ENCODE measurements at regions not wholly inside any gene's neighbourhood (a gene's known extent, or its start where the extent isn't known, plus 50 kb on each side); places are given as distances from the start of the nearest gene placed in this dataset.

DNA sequence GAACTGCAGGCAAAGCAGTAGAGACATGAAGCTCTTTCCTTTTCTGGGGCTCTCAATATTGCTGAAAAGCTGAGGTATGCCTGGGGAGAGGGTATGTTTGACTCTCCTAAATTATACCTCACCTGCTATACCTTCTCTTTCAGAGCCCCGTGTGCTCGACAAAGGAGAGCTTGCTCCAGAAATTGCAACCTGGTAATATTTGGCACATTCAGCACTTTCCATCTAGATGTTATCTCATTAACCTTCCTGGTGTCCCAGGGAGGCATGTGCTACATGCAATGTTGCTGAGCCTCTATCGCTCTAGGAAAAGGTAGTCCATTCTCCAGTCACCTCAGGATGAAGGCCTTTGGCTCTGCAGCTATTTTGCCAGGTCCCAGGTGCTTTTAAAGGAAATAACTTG lies 78.5 kb upstream of the ZSWIM6 start:
- Histone ChIP-seq H3K4me1 (peaks cover 0 to 4% (median 0%) of the 10 kb centered on the region in 4 donors), H3K36me3 (no peaks in the 10 kb centered on the region), H3K4me3 (no peak overlapping the region), H3K27me3 (no peaks in the 10 kb centered on the region), H3K27ac (no peak overlapping the region), H3K9me3 (peaks cover 0 to 2% (median 0%) of the 10 kb centered on the region in 4 donors)
- TF ChIP-seq, protein P1, sequence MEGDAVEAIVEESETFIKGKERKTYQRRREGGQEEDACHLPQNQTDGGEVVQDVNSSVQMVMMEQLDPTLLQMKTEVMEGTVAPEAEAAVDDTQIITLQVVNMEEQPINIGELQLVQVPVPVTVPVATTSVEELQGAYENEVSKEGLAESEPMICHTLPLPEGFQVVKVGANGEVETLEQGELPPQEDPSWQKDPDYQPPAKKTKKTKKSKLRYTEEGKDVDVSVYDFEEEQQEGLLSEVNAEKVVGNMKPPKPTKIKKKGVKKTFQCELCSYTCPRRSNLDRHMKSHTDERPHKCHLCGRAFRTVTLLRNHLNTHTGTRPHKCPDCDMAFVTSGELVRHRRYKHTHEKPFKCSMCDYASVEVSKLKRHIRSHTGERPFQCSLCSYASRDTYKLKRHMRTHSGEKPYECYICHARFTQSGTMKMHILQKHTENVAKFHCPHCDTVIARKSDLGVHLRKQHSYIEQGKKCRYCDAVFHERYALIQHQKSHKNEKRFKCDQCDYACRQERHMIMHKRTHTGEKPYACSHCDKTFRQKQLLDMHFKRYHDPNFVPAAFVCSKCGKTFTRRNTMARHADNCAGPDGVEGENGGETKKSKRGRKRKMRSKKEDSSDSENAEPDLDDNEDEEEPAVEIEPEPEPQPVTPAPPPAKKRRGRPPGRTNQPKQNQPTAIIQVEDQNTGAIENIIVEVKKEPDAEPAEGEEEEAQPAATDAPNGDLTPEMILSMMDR (IDR thresholded peaks at IDR 0.05), result no peak
- TF ChIP-seq POLR2AphosphoS5 (IDR thresholded peaks at IDR 0.05), result no peak
- no peak for TF ChIP-seq EP300 (IDR thresholded peaks at IDR 0.05)
- TF ChIP-seq POLR2A (IDR thresholded peaks at IDR 0.05), result no peak
- no peak for DNase-seq
- intact Hi-C loops (cut with DNase I), result no loop called here
- WGBS, 2 donors, result 86 to 88% methylated on average over 3 of the region's 3 CpGs

DNA sequence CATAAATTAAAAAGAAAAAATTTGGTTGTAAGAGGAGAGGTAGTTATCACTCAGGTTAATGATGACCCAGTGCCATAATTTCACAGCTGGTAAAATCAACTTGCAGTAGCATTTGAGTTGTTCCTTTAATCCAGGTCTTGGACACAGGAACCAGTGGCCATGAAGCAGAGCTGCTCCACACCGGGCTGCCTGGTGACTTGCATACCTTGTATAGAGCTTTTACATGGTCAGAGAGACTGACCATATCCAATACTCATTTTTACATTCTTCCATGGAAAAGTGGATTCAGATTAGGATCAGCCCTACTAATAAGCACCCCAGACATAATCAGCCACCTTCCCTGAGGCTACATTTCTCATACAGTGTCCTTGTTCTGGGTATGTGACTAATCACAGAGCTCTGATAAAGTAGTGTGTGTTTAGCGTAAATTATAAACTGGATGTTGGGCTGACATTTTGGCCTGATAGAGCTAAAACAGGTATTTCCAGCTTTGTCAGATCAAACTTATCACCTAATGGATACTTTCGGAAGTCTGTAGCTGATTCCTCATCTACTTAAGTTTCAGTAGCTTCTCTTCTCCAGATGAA lies 77.0 kb upstream of the ZSWIM6 start:
- H3K27ac ChIP-seq, result no peak overlapping the region
- WGBS, 2 donors, result 52 to 83% methylated on average over 3 of the region's 3 CpGs
- no peak for DNase-seq
- TF ChIP-seq, protein P1 (IDR thresholded peaks at IDR 0.05), result no peak
- intact Hi-C loops (cut with DNase I), result no loop called here
- H3K4me1 ChIP-seq, result peaks cover 0 to 4% (median 0%) of the 10 kb centered on the region in 4 donors
- H3K4me3 ChIP-seq, result no peak overlapping the region
- no peaks in the 10 kb centered on the region for H3K9me3 ChIP-seq
- H3K27me3 ChIP-seq, result no peaks in the 10 kb centered on the region
- no peaks in the 10 kb centered on the region for H3K36me3 ChIP-seq

DNA sequence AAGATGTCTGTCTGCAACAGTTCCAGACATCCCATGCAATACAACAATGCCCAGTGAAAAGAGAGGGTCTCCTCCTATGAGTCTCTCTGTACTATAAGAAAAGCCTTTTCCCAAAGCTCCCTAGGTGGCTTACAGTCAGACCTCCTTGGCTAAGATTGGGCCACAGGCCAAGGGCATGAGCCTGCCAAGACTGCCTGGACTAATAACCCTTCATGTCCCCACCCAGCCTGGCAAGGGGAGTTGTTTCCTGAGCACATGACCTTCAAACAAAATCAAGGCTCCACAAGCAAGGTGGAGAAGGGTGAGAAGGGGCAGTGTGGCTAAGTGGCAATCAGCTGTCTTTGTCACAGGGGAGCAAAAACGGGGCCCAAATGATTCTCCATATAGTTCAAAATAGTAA lies 75.6 kb upstream of the ZSWIM6 start:
- DNase-seq, result no peak
- no peaks in the 10 kb centered on the region for H3K9me3 ChIP-seq
- H3K36me3 ChIP-seq, result no peaks in the 10 kb centered on the region
- 6 to 59% methylated on average over 1 of the region's 1 CpG for WGBS, 2 donors
- no peak overlapping the region for H3K4me3 ChIP-seq
- peaks cover 0 to 4% (median 0%) of the 10 kb centered on the region in 4 donors for H3K4me1 ChIP-seq
- no peak overlapping the region for H3K27ac ChIP-seq
- no peaks in the 10 kb centered on the region for H3K27me3 ChIP-seq
- intact Hi-C loops (cut with DNase I), result no loop called here
- TF ChIP-seq EP300 (IDR thresholded peaks at IDR 0.05) (no peak), POLR2A (IDR thresholded peaks at IDR 0.05) (no peak), POLR2AphosphoS5 (IDR thresholded peaks at IDR 0.05) (no peak)
- TF ChIP-seq, protein P1 (IDR thresholded peaks at IDR 0.05), result no peak

GRCh38 chr5:61257421-61257820 lies 74.6 kb upstream of the ZSWIM6 start:
- no peak overlapping the region for H3K27ac ChIP-seq
- H3K4me1 ChIP-seq, result peaks cover 0 to 4% (median 0%) of the 10 kb centered on the region in 4 donors
- TF ChIP-seq EP300 (IDR thresholded peaks at IDR 0.05), result no peak
- no peak for TF ChIP-seq POLR2AphosphoS5 (IDR thresholded peaks at IDR 0.05)
- no peak for TF ChIP-seq POLR2A (IDR thresholded peaks at IDR 0.05)
- TF ChIP-seq, protein P1 (IDR thresholded peaks at IDR 0.05), result no peak
- no peak overlapping the region for H3K4me3 ChIP-seq
- no peaks in the 10 kb centered on the region for H3K27me3 ChIP-seq
- no peak for DNase-seq
- no peaks in the 10 kb centered on the region for H3K36me3 ChIP-seq
- intact Hi-C loops (cut with DNase I), result no loop called here
- WGBS, 2 donors, result 89 to 93% methylated on average over 3 of the region's 3 CpGs
- no peaks in the 10 kb centered on the region for H3K9me3 ChIP-seq

DNA sequence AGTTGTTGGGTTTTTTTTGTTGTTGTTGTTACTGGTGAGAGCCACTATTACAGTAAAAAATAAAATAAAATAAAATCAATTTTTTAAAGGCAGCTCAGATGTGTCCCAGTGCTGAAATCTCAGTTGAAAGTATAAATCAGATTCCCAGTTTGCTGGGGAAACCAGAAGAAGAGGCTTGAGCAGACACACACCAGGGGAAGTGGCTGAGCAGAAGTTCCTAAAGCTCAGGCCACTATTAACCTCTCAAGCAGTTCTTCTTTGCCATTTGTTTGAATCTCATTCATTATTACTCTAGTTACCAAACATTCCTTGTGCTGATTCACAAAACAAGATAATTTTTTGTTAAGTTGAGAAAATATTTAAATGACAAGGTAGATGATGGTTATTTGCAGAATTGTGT lies 70.9 kb upstream of the ZSWIM6 start:
- Histone ChIP-seq H3K9me3 (no peaks in the 10 kb centered on the region), H3K27ac (no peak overlapping the region), H3K36me3 (no peaks in the 10 kb centered on the region), H3K4me3 (no peak overlapping the region), H3K27me3 (no peaks in the 10 kb centered on the region), H3K4me1 (peaks cover 0 to 4% (median 0%) of the 10 kb centered on the region in 4 donors)
- TF ChIP-seq EP300 (IDR thresholded peaks at IDR 0.05) (no peak), POLR2A (IDR thresholded peaks at IDR 0.05) (no peak), POLR2AphosphoS5 (IDR thresholded peaks at IDR 0.05) (no peak)
- TF ChIP-seq, protein P1 (IDR thresholded peaks at IDR 0.05), result no peak
- DNase-seq, result no peak
- intact Hi-C loops (cut with DNase I), result no loop called here
